Lung (tissue), 11 donors: ENCODE measurements at regions not wholly inside any gene's neighbourhood (a gene's known extent, or its start where the extent isn't known, plus 50 kb on each side); places are given as distances from the start of the nearest gene placed in this dataset.

ENCODE experiments used
- ATAC-seq: fragments of 200-7000 bp; cut with Tn5 transposase; one replicate; pipeline ENCODE4 v1.9.1; 2020; ENCODE audit warnings: moderate number of reproducible peaks; ENCODE audit not compliant: insufficient read depth, low FRiP score
- DNase-seq, 3 donors: peaks; one replicate each; pipeline ENCODE4 v3.0.0-alpha.2; 2013 to 2017
- H3K27ac ChIP-seq, 2 donors: one replicate each; pipeline ENCODE4 v1.5.1; 2013; ENCODE audit warnings: mild to moderate bottlenecking in 2 of 2, moderate library complexity in 2 of 2, control low read depth in 1 of 2, inconsistent platforms in 1 of 2, low read depth in 1 of 2, low read length in 1 of 2
- H3K27me3 ChIP-seq, 3 donors: one replicate each; pipeline ENCODE4 v1.5.1; 2013; ENCODE audit warnings: low read length in 2 of 3; ENCODE audit not compliant: control insufficient read depth in 3 of 3, insufficient read depth in 3 of 3
- H3K36me3 ChIP-seq, 4 donors: one replicate each; pipeline ENCODE4 v1.5.1; 2013; ENCODE audit warnings: low read length in 4 of 4, mild to moderate bottlenecking in 1 of 4, moderate library complexity in 1 of 4; ENCODE audit not compliant: control insufficient read depth in 4 of 4, insufficient read depth in 4 of 4
- H3K4me1 ChIP-seq, 5 donors: one replicate each; pipeline ENCODE4 v1.5.1; 2013; ENCODE audit warnings: low read length in 5 of 5, mild to moderate bottlenecking in 2 of 5, moderate library complexity in 1 of 5; ENCODE audit not compliant: control insufficient read depth in 5 of 5, insufficient read depth in 5 of 5
- H3K4me3 ChIP-seq: one replicate; pipeline ENCODE4 v1.5.1; 2013; ENCODE audit warnings: mild to moderate bottlenecking, control low read depth, moderate library complexity
- H3K9ac ChIP-seq, 2 donors: one replicate each; pipeline ENCODE4 v1.5.1; 2013; ENCODE audit warnings: low read length in 2 of 2, control low read depth in 1 of 2; ENCODE audit not compliant: insufficient read depth in 1 of 2
- H3K9me3 ChIP-seq, 4 donors: one replicate each; pipeline ENCODE4 v1.5.1; 2013; ENCODE audit warnings: low read length in 3 of 4, mild to moderate bottlenecking in 1 of 4, moderate library complexity in 1 of 4; ENCODE audit not compliant: control insufficient read depth in 4 of 4, insufficient read depth in 3 of 4
- WGBS, 2 donors: extraction: QIAGEN DNeasy Blood & Tissue Kit; methylation state at CpG; one replicate each; pipeline ENCODE4 v1.1.7; 2013; 5-methylcytosine and 5-hydroxymethylcytosine counted together
- TF ChIP-seq, protein P1 (sequence below): IDR thresholded peaks from 2 replicates; pipeline ENCODE4 v1.5.1; 2012; ENCODE audit warnings: mild to moderate bottlenecking; ENCODE audit errors: control extremely low read depth, extremely low read depth
- donor health status: control.
- donor health status: control.
- donor health status: Bipolar disorder and iron deficiency.
- donor health status: healthy.
- donor health status: DM: yes; HTN: yes; CAD: no.

DNA sequence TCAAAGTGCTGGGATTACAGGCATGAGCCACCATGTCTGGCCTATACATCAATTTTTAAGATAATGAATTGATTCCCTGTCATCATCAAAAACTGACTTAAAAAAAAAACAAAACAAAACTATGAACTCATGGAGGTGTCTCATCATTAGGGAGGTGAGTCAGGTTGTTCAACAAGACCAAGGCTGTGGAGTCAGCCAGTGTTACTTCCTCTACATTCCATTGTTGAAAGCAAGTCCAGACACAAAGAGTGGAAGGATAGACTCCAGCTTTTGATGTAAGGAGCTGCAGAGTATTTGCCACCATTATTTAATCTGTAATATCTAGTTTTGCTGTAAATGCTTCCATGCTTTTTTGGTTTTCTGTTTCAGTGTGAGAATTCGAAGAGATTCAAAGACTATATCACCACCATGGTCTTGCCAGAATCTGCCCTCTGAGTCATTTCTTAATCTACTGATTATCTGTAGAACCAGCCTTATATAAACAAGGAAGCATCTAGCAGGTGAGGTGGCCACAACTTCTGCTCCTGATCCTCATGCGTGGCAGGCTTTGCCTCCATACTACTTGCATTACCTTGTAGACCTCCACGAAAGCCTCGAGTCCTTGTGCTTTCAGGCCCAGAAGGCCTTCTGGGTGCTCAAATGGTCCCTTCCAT, 156.1 kb downstream of the FGF1 start:
- TF ChIP-seq, protein P1, sequence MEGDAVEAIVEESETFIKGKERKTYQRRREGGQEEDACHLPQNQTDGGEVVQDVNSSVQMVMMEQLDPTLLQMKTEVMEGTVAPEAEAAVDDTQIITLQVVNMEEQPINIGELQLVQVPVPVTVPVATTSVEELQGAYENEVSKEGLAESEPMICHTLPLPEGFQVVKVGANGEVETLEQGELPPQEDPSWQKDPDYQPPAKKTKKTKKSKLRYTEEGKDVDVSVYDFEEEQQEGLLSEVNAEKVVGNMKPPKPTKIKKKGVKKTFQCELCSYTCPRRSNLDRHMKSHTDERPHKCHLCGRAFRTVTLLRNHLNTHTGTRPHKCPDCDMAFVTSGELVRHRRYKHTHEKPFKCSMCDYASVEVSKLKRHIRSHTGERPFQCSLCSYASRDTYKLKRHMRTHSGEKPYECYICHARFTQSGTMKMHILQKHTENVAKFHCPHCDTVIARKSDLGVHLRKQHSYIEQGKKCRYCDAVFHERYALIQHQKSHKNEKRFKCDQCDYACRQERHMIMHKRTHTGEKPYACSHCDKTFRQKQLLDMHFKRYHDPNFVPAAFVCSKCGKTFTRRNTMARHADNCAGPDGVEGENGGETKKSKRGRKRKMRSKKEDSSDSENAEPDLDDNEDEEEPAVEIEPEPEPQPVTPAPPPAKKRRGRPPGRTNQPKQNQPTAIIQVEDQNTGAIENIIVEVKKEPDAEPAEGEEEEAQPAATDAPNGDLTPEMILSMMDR: no peak
- peaks cover 0 to 5% (median 0%) of the 10 kb centered on the region in 5 donors for H3K4me1 ChIP-seq
- no peak overlapping the region for H3K27ac ChIP-seq
- H3K36me3 ChIP-seq: no peaks in the 10 kb centered on the region
- DNase-seq: no peak
- ATAC-seq: no peak
- H3K27me3 ChIP-seq: no peaks in the 10 kb centered on the region
- H3K9me3 ChIP-seq: no peaks in the 10 kb centered on the region
- WGBS, 2 donors: 88 to 95% methylated on average over 4 of the region's 4 CpGs
- no peak overlapping the region for H3K4me3 ChIP-seq
- no peak overlapping the region for H3K9ac ChIP-seq

DNA sequence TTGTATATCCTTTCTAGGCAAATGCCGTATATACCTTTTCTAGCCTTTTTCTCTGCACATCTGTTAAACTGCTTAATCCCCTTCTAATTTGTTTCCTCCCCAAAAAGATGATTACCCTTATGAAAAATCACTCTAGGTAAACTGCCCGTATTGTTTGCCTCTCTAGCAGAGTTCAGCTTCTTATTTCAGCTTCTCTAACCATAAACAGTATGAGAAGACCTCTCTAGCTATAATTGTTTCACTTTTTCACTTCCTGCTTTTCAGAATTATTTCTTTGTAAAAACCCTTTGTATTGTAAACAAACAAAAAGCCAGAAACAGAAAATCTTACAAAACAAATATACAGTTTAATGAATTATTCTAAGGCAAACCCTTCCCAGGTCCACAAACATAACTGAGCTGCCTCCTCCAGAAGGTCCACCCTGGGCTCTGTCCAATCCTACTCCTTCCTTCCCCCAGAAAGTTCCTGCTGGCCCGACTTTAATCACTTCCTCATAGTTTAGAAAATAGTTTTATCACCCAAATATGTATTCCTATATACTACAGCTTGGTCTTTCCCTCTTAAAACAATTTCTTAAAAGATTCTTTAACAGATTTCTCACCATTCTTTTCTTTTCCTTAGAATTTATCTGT, 158.1 kb downstream of the FGF1 start:
- DNase-seq: no peak
- Histone ChIP-seq H3K27me3 (no peaks in the 10 kb centered on the region), H3K9me3 (no peaks in the 10 kb centered on the region), H3K27ac (no peak overlapping the region), H3K9ac (no peak overlapping the region), H3K4me3 (no peak overlapping the region), H3K4me1 (peaks cover 0 to 5% (median 0%) of the 10 kb centered on the region in 5 donors), H3K36me3 (no peaks in the 10 kb centered on the region)
- TF ChIP-seq, protein P1: no peak
- no peak for ATAC-seq
- 43 to 44% methylated on average over 3 of the region's 3 CpGs for WGBS, 2 donors

DNA sequence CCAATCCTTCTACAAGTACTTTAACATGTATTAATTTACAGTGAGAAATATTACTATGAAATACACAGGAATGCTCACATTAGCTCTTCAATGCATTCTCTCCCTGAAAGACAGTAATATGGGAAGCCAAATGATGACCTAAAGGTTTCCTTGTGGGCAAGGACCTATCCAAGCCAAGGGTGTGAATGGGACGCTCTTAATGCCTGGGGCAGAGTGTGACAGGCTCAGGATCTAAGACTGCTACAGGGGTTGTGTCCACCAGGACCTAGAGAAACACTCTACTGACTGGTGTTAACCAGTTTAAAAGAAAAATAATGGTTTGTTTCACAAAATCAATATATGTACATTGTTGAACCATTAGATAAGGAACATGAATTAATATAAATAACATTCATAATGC, 158.7 kb downstream of the FGF1 start:
- H3K27me3 ChIP-seq: no peaks in the 10 kb centered on the region
- peaks cover 0 to 3% (median 0%) of the 10 kb centered on the region in 5 donors for H3K4me1 ChIP-seq
- H3K9ac ChIP-seq: no peak overlapping the region
- TF ChIP-seq, protein P1: no peak
- no peaks in the 10 kb centered on the region for H3K36me3 ChIP-seq
- H3K9me3 ChIP-seq: no peaks in the 10 kb centered on the region
- DNase-seq (no peak), ATAC-seq (no peak)
- WGBS, 2 donors: 93 to 100% methylated on average over 1 of the region's 1 CpG
- no peak overlapping the region for H3K27ac ChIP-seq
- H3K4me3 ChIP-seq: no peak overlapping the region
